ENCODE measurements at regions not wholly inside any gene's neighbourhood (a gene's known extent, or its start where the extent isn't known, plus 50 kb on each side); places are given as distances from the start of the nearest gene placed in this dataset.
"Not testable (repeated sequence)": the region's sequence is repeated elsewhere in the genome, so short reads cannot be mapped to it uniquely, and the experiment has no call there.

- DNase-seq, result not testable (repeated sequence)
Observed at GRCh38 chr2:152273732-152274260, 61.2 kb upstream of the FMNL2 start.

- DNase-seq, result not testable (repeated sequence)
Observed at GRCh38 chr2:152277896-152278295, 57.1 kb upstream of the FMNL2 start.

- DNase-seq, result no peak
Observed at GRCh38 chr2:152278526-152278925, 56.4 kb upstream of the FMNL2 start.

GRCh38 chr2:152279367-152279766 is 55.6 kb upstream of the FMNL2 start:
- not testable (repeated sequence) for DNase-seq

- DNase-seq, result no peak
Observed at GRCh38 chr2:152280780-152281179, 54.2 kb upstream of the FMNL2 start.

- DNase-seq, result no peak
Observed at GRCh38 chr2:152283392-152283791, 51.6 kb upstream of the FMNL2 start.

- DNase-seq, result peak; percentile 2
Observed at GRCh38 chr2:152284398-152284797, 50.6 kb upstream of the FMNL2 start.

Data from NCI-H2029 treated with DMSO at 0.1 percent for 48 hours (cell line).